Chondrocyte (in vitro differentiated cells): ENCODE measurements at regions not wholly inside any gene's neighbourhood (a gene's known extent, or its start where the extent isn't known, plus 50 kb on each side); places are given as distances from the start of the nearest gene placed in this dataset.

Experiments used
- DNase-seq: peaks from one replicate; pipeline ENCODE4 v3.0.0; 2021; ENCODE audit warnings: mixed read lengths, low spot score
- H3K27ac Mint-ChIP-seq: one replicate; pipeline ENCODE4 v1.8.0; 2021; ENCODE audit warnings: mild to moderate bottlenecking, moderate library complexity, mixed read lengths; ENCODE audit not compliant: unreplicated experiment
- H3K27me3 Mint-ChIP-seq: 2 replicates; pipeline ENCODE4 v1.8.0; 2021; ENCODE audit warnings: low read depth, mixed read lengths
- H3K36me3 Mint-ChIP-seq: 2 replicates; pipeline ENCODE4 v1.8.0; 2021; ENCODE audit warnings: low read depth, mixed read lengths
- H3K4me1 Mint-ChIP-seq: 2 replicates; pipeline ENCODE4 v1.8.0; 2021; ENCODE audit warnings: low read depth, mild to moderate bottlenecking, mixed read lengths
- H3K4me3 Mint-ChIP-seq: one replicate; pipeline ENCODE4 v1.8.0; 2021; ENCODE audit warnings: mild to moderate bottlenecking, moderate library complexity, mixed read lengths; ENCODE audit not compliant: unreplicated experiment
- H3K9me3 Mint-ChIP-seq: 2 replicates; pipeline ENCODE4 v1.8.0; 2021; ENCODE audit warnings: low read depth, mixed read lengths
- CTCF ChIP-seq: fragments of 200-600 bp; sonication (generic); IDR thresholded peaks from 2 replicates; pipeline ENCODE4 v1.5.0; 2021; ENCODE audit warnings: antibody characterized with exemption, mild to moderate bottlenecking, moderate library complexity

- no peaks in the 10 kb centered on the region for H3K4me1 Mint-ChIP-seq
- H3K27me3 Mint-ChIP-seq = peaks cover under 1% of the 10 kb centered on the region
- H3K9me3 Mint-ChIP-seq = no peaks in the 10 kb centered on the region
- H3K4me3 Mint-ChIP-seq = no peak overlapping the region
- H3K27ac Mint-ChIP-seq = no peak overlapping the region
- no peaks in the 10 kb centered on the region for H3K36me3 Mint-ChIP-seq
- DNase-seq = no peak
- TF ChIP-seq CTCF = no peak
Observed at GRCh38 chr7:132678656-132679055, 102.4 kb upstream of the PLXNA4 start.

GRCh38 chr7:132677918-132678317 lies 101.6 kb upstream of the PLXNA4 start:
- H3K4me1 Mint-ChIP-seq = no peaks in the 10 kb centered on the region
- no peaks in the 10 kb centered on the region for H3K27me3 Mint-ChIP-seq
- no peaks in the 10 kb centered on the region for H3K9me3 Mint-ChIP-seq
- DNase-seq = no peak
- no peaks in the 10 kb centered on the region for H3K36me3 Mint-ChIP-seq
- H3K27ac Mint-ChIP-seq = no peak overlapping the region
- TF ChIP-seq CTCF = no peak
- H3K4me3 Mint-ChIP-seq = no peak overlapping the region

- H3K4me3 Mint-ChIP-seq = no peak overlapping the region
- no peak for TF ChIP-seq CTCF
- no peak overlapping the region for H3K27ac Mint-ChIP-seq
- peaks cover 2% of the 10 kb centered on the region for H3K27me3 Mint-ChIP-seq
- H3K36me3 Mint-ChIP-seq = no peaks in the 10 kb centered on the region
- no peaks in the 10 kb centered on the region for H3K9me3 Mint-ChIP-seq
- H3K4me1 Mint-ChIP-seq = no peaks in the 10 kb centered on the region
- no peak for DNase-seq
Observed at GRCh38 chr7:132672200-132672990, 96.1 kb upstream of the PLXNA4 start.

GRCh38 chr7:132666774-132667172 lies 90.5 kb upstream of the PLXNA4 start:
- H3K4me3 Mint-ChIP-seq = no peak overlapping the region
- no peaks in the 10 kb centered on the region for H3K36me3 Mint-ChIP-seq
- no peak for DNase-seq
- no peak for TF ChIP-seq CTCF
- H3K9me3 Mint-ChIP-seq = peaks cover 3% of the 10 kb centered on the region
- H3K27me3 Mint-ChIP-seq = peaks cover 2% of the 10 kb centered on the region
- H3K4me1 Mint-ChIP-seq = no peaks in the 10 kb centered on the region
- no peak overlapping the region for H3K27ac Mint-ChIP-seq

- DNase-seq = no peak
- no peak overlapping the region for H3K4me3 Mint-ChIP-seq
- no peaks in the 10 kb centered on the region for H3K4me1 Mint-ChIP-seq
Observed at GRCh38 chr7:132666071-132666773, 90.0 kb upstream of the PLXNA4 start.

More at GRCh38 chr7:132666071-132666773, 90.0 kb upstream of the PLXNA4 start:
- Mint-ChIP-seq H3K27ac (no peak overlapping the region), H3K27me3 (peaks cover 2% of the 10 kb centered on the region), H3K9me3 (peaks cover 3% of the 10 kb centered on the region), H3K36me3 (no peaks in the 10 kb centered on the region)
- no peak for TF ChIP-seq CTCF
